ENCODE measurements at regions not wholly inside any gene's neighbourhood (a gene's known extent, or its start where the extent isn't known, plus 50 kb on each side); places are given as distances from the start of the nearest gene placed in this dataset.

- TF ChIP-seq, protein P1, sequence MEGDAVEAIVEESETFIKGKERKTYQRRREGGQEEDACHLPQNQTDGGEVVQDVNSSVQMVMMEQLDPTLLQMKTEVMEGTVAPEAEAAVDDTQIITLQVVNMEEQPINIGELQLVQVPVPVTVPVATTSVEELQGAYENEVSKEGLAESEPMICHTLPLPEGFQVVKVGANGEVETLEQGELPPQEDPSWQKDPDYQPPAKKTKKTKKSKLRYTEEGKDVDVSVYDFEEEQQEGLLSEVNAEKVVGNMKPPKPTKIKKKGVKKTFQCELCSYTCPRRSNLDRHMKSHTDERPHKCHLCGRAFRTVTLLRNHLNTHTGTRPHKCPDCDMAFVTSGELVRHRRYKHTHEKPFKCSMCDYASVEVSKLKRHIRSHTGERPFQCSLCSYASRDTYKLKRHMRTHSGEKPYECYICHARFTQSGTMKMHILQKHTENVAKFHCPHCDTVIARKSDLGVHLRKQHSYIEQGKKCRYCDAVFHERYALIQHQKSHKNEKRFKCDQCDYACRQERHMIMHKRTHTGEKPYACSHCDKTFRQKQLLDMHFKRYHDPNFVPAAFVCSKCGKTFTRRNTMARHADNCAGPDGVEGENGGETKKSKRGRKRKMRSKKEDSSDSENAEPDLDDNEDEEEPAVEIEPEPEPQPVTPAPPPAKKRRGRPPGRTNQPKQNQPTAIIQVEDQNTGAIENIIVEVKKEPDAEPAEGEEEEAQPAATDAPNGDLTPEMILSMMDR (IDR thresholded peaks at IDR 0.05): no peak
- TF ChIP-seq EZH2 (IDR thresholded peaks at IDR 0.05; ENCODE audit: borderline replicate concordance, insufficient read depth, low read depth, low read length, poor library complexity, severe bottlenecking): no peak
Observed at GRCh38 chr14:43001731-43002130, 1395.1 kb downstream of the LRFN5 start.

All from B cell (primary cell).